Prostate gland (tissue), 2 donors: ENCODE measurements at regions not wholly inside any gene's neighbourhood (a gene's known extent, or its start where the extent isn't known, plus 50 kb on each side); places are given as distances from the start of the nearest gene placed in this dataset.

Experiments
- DNase-seq: peaks from one replicate; pipeline ENCODE4 v3.0.0-alpha.2; 2019; ENCODE audit warnings: low spot score
- H3K27ac ChIP-seq, 2 donors: fragments of 200-600 bp; sonication (generic); 2 replicates each; pipeline ENCODE4 v1.5.1; 2017 to 2019
- H3K27me3 ChIP-seq: fragments of 200-600 bp; sonication (generic); replicated peaks from 2 replicates; pipeline ENCODE4 v1.5.1; 2019; ENCODE audit not compliant: insufficient read depth
- H3K36me3 ChIP-seq, 2 donors: fragments of 200-600 bp; sonication (generic); 1 replicate in 1 of 2; 2 replicates in 1 of 2; pipeline versions ENCODE4 v1.5.1 to v1.8.1; 2017 to 2019
- H3K4me1 ChIP-seq: fragments of 200-600 bp; sonication (generic); replicated peaks from 2 replicates; pipeline ENCODE4 v1.5.1; 2019
- H3K4me3 ChIP-seq, 2 donors: fragments of 200-600 bp; sonication (generic); 2 replicates each; pipeline ENCODE4 v1.5.1; 2017 to 2019
- H3K9me3 ChIP-seq: fragments of 200-600 bp; sonication (generic); 2 replicates; pipeline ENCODE4 v1.5.1; 2017
- POLR2A ChIP-seq: fragments of 450-650 bp; IDR thresholded peaks from one replicate; pipeline ENCODE4 v1.6.1; 2016; ENCODE audit warnings: antibody characterized with exemption, mild to moderate bottlenecking
- POLR2AphosphoS5 ChIP-seq: sonication (generic); formaldehyde crosslinking; IDR thresholded peaks from one replicate; pipeline ENCODE4 v1.6.1; 2017; ENCODE audit warnings: antibody characterized with exemption
- WGBS: methylation state at CpG from one replicate; pipeline ENCODE4 v1.1.5; 2018; 5-methylcytosine and 5-hydroxymethylcytosine counted together
- intact Hi-C: fragments of 100-400 bp; cut with DNase I; formaldehyde crosslinking; loops from one replicate; pipeline ENCODE4 v1.14.2; 2022
- TF ChIP-seq, protein P1 (sequence below), 4 experiments: fragments of 200-600 bp in 2 of 4; fragments of 450-650 bp in 2 of 4; sonication (generic) in 2 of 4; IDR thresholded peaks; 1 replicate in 3 of 4; 2 replicates in 1 of 4; pipeline ENCODE4 v1.5.1; 2016 to 2019; ENCODE audit warnings: antibody characterized with exemption in 4 of 4, mild to moderate bottlenecking in 2 of 4, moderate library complexity in 2 of 4

- DNase-seq: no peak
- WGBS: 95% methylated on average over 5 of the region's 5 CpGs
- intact Hi-C loops: no loop called here
- Histone ChIP-seq H3K27ac (no peak overlapping the region), H3K9me3 (no peaks in the 10 kb centered on the region), H3K27me3 (no peaks in the 10 kb centered on the region), H3K36me3 (no peaks in the 10 kb centered on the region), H3K4me1 (peaks cover 4% of the 10 kb centered on the region), H3K4me3 (no peak overlapping the region)
- TF ChIP-seq POLR2AphosphoS5 (no peak), POLR2A (no peak)
- TF ChIP-seq, protein P1, sequence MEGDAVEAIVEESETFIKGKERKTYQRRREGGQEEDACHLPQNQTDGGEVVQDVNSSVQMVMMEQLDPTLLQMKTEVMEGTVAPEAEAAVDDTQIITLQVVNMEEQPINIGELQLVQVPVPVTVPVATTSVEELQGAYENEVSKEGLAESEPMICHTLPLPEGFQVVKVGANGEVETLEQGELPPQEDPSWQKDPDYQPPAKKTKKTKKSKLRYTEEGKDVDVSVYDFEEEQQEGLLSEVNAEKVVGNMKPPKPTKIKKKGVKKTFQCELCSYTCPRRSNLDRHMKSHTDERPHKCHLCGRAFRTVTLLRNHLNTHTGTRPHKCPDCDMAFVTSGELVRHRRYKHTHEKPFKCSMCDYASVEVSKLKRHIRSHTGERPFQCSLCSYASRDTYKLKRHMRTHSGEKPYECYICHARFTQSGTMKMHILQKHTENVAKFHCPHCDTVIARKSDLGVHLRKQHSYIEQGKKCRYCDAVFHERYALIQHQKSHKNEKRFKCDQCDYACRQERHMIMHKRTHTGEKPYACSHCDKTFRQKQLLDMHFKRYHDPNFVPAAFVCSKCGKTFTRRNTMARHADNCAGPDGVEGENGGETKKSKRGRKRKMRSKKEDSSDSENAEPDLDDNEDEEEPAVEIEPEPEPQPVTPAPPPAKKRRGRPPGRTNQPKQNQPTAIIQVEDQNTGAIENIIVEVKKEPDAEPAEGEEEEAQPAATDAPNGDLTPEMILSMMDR (IDR thresholded peaks at IDR 0.05): no peak
Observed at GRCh38 chr1:59218521-59219236, 78.2 kb upstream of the FGGY start.

- 82% methylated on average over 2 of the region's 2 CpGs for WGBS
Observed at GRCh38 chr1:59219916-59220315, 77.0 kb upstream of the FGGY start.

DNA sequence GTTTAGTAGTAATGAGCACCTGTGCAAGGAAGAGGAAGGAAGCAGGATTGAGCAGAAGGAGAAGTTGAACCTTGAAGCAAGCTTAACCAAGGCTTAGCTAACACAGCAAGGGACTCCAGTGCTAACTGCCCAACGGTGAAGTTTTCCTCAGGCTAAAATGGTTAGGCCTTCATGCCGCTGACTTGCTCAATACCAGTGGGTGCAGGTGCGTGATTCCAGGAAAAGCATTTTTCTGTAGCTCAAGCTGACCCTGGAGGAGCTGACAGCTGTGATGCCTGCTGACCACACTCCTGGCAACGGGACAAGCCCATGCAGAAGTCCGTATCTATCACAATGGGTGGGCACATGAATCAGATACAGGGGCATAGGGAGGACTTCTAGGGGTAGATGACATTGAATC, 76.5 kb upstream of the FGGY start:
- no peaks in the 10 kb centered on the region for H3K36me3 ChIP-seq
- no peak overlapping the region for H3K4me3 ChIP-seq
- H3K4me1 ChIP-seq: peaks cover 3% of the 10 kb centered on the region
- no peak for DNase-seq
- intact Hi-C loops: no loop called here
- H3K27ac ChIP-seq: no peak overlapping the region
- no peaks in the 10 kb centered on the region for H3K9me3 ChIP-seq
- H3K27me3 ChIP-seq: no peaks in the 10 kb centered on the region
- WGBS: 85% methylated on average over 5 of the region's 5 CpGs
- TF ChIP-seq POLR2A (no peak), POLR2AphosphoS5 (no peak)
- TF ChIP-seq, protein P1 (IDR thresholded peaks at IDR 0.05): no peak

More at GRCh38 chr1:59219916-59220315, 77.0 kb upstream of the FGGY start:
- H3K4me1 ChIP-seq: peaks cover 3% of the 10 kb centered on the region
- H3K4me3 ChIP-seq: no peak overlapping the region
- TF ChIP-seq, protein P1 (IDR thresholded peaks at IDR 0.05): no peak
- TF ChIP-seq POLR2AphosphoS5 (no peak), POLR2A (no peak)
- no peaks in the 10 kb centered on the region for H3K9me3 ChIP-seq
- H3K27me3 ChIP-seq: no peaks in the 10 kb centered on the region
- intact Hi-C loops: no loop called here
- no peak overlapping the region for H3K27ac ChIP-seq
- DNase-seq: no peak
- no peaks in the 10 kb centered on the region for H3K36me3 ChIP-seq

DNA sequence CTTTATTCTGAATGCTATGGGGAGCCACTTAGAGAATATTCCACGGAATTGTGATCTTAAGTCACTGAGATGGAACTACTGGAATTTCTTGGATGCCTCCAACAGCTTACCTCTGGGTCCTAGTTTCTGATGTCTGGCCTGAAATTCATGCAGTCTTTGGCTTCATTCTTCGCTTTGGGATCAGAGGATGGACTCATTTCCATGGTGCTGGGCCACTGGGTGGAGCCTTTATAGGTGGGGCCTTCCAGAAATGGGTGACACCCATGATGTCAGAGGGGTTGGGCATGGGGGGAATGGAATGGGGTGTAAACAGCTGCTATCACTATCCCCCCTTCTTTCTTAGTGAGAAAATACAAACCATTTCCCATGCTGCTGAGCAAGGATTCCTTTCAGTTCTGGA, 73.7 kb upstream of the FGGY start:
- no peak for DNase-seq
- Histone ChIP-seq H3K27ac (peak overlapping the region in 1 of 2 donors; percentile 21), H3K4me1 (peaks cover 3% of the 10 kb centered on the region), H3K4me3 (no peak overlapping the region), H3K9me3 (no peaks in the 10 kb centered on the region), H3K27me3 (no peaks in the 10 kb centered on the region), H3K36me3 (no peaks in the 10 kb centered on the region)
- 84% methylated on average over 2 of the region's 2 CpGs for WGBS
- intact Hi-C loops: no loop called here
- TF ChIP-seq, protein P1 (IDR thresholded peaks at IDR 0.05): no peak
- TF ChIP-seq POLR2AphosphoS5: no peak
- no peak for TF ChIP-seq POLR2A

- DNase-seq: peak; percentile 15
- Histone ChIP-seq H3K36me3 (no peaks in the 10 kb centered on the region), H3K4me3 (no peak overlapping the region), H3K4me1 (peaks cover 3% of the 10 kb centered on the region), H3K27me3 (no peaks in the 10 kb centered on the region), H3K27ac (peak overlapping the region in 1 of 2 donors; percentile 41), H3K9me3 (no peaks in the 10 kb centered on the region)
- intact Hi-C loops: no loop called here
- 49% methylated on average over 3 of the region's 3 CpGs for WGBS
- TF ChIP-seq, protein P1 (IDR thresholded peaks at IDR 0.05): no peak
- peak; percentile 61 for TF ChIP-seq POLR2AphosphoS5
- no peak for TF ChIP-seq POLR2A
Observed at GRCh38 chr1:59223989-59224634, 72.8 kb upstream of the FGGY start.
